Smooth muscle cell (in vitro differentiated cells): ENCODE measurements at regions not wholly inside any gene's neighbourhood (a gene's known extent, or its start where the extent isn't known, plus 50 kb on each side); places are given as distances from the start of the nearest gene placed in this dataset.

Experiments used
- DNase-seq: peaks from one replicate; lab custom pipeline; 2025; ENCODE audit not compliant: unreplicated experiment; lab: John Stamatoyannopoulos, UW
- H2AFZ ChIP-seq: fragments of 200-600 bp; sonication (generic); 2 replicates; pipeline ENCODE4 v1.6.0; 2016; ENCODE audit warnings: antibody characterized with exemption, low read depth, mild to moderate bottlenecking
- H3F3A ChIP-seq: fragments of 200-600 bp; sonication (generic); 2 replicates; pipeline ENCODE4 v1.6.0; 2017; ENCODE audit warnings: antibody characterized with exemption, low read depth
- H3K27ac ChIP-seq: fragments of 200-600 bp; sonication (generic); 2 replicates; pipeline ENCODE4 v1.5.1; 2016; ENCODE audit warnings: low read depth, mild to moderate bottlenecking
- H3K27me3 ChIP-seq: fragments of 200-600 bp; sonication (generic); 2 replicates; pipeline ENCODE4 v1.6.1; 2016; ENCODE audit warnings: low read depth, mild to moderate bottlenecking
- H3K36me3 ChIP-seq: fragments of 200-600 bp; sonication (generic); 2 replicates; pipeline ENCODE4 v1.5.1; 2016; ENCODE audit warnings: low read depth
- H3K4me1 ChIP-seq: fragments of 200-600 bp; sonication (generic); 2 replicates; pipeline ENCODE4 v1.5.1; 2016; ENCODE audit warnings: low read depth
- H3K4me2 ChIP-seq: fragments of 200-600 bp; sonication (generic); 2 replicates; pipeline ENCODE4 v1.6.0; 2016; ENCODE audit warnings: mild to moderate bottlenecking
- H3K4me3 ChIP-seq: fragments of 200-600 bp; sonication (generic); 2 replicates; pipeline ENCODE4 v1.5.1; 2016; ENCODE audit warnings: mild to moderate bottlenecking
- H3K79me2 ChIP-seq: fragments of 200-600 bp; sonication (generic); 2 replicates; pipeline ENCODE4 v1.6.0; 2016; ENCODE audit warnings: low read depth, mild to moderate bottlenecking
- H3K9ac ChIP-seq: fragments of 200-600 bp; sonication (generic); 2 replicates; pipeline ENCODE4 v1.6.0; 2016; ENCODE audit warnings: low read depth
- H3K9me3 ChIP-seq: fragments of 200-600 bp; sonication (generic); replicated peaks from 2 replicates; pipeline ENCODE4 v1.5.1; 2016; ENCODE audit warnings: low read depth
- H4K20me1 ChIP-seq: fragments of 200-600 bp; sonication (generic); 2 replicates; pipeline ENCODE4 v1.6.0; 2016; ENCODE audit warnings: low read depth
- CTCF ChIP-seq: fragments of 200-600 bp; sonication (generic); IDR thresholded peaks from 2 replicates; pipeline ENCODE4 v1.5.1; 2017; ENCODE audit warnings: borderline replicate concordance, mild to moderate bottlenecking, antibody characterized with exemption; ENCODE audit not compliant: insufficient read depth, poor library complexity, severe bottlenecking
- WGBS: methylation state at CpG from one replicate; pipeline ENCODE4 v1.1.7; 2016; ENCODE audit warnings: low lambda C conversion rate; 5-methylcytosine and 5-hydroxymethylcytosine counted together

- Histone ChIP-seq H3K27me3 (no peaks in the 10 kb centered on the region), H3K36me3 (no peaks in the 10 kb centered on the region), H3K4me3 (no peak overlapping the region), H3K4me2 (no peak overlapping the region), H3K79me2 (no peaks in the 10 kb centered on the region), H4K20me1 (no peaks in the 10 kb centered on the region), H3K27ac (no peak overlapping the region), H3K4me1 (peaks cover 12% of the 10 kb centered on the region), H3K9me3 (no peaks in the 10 kb centered on the region), H3F3A (no peaks in the 10 kb centered on the region), H2AFZ (no peak overlapping the region), H3K9ac (no peak overlapping the region)
- DNase-seq: no peak
- TF ChIP-seq CTCF: no peak
- 83% methylated on average over 4 of the region's 4 CpGs for WGBS
These were observed 60.7 kb upstream of the CDC42BPA start for GRCh38 chr1:227378871-227379554.

GRCh38 chr1:227378181-227378580 is 59.9 kb upstream of the CDC42BPA start:
- no peak for TF ChIP-seq CTCF
- WGBS: 85% methylated on average over 2 of the region's 2 CpGs
- no peak for DNase-seq

GRCh38 chr1:227374846-227375245 is 56.6 kb upstream of the CDC42BPA start:
- no peak overlapping the region for H3K9ac ChIP-seq
- H3K4me2 ChIP-seq: no peak overlapping the region
- H3F3A ChIP-seq: no peaks in the 10 kb centered on the region
- no peaks in the 10 kb centered on the region for H3K9me3 ChIP-seq
- no peak for DNase-seq
- H4K20me1 ChIP-seq: no peaks in the 10 kb centered on the region
- no peaks in the 10 kb centered on the region for H3K79me2 ChIP-seq
- H2AFZ ChIP-seq: no peak overlapping the region
- peaks cover 12% of the 10 kb centered on the region for H3K4me1 ChIP-seq
- no peak overlapping the region for H3K4me3 ChIP-seq
- H3K27me3 ChIP-seq: no peaks in the 10 kb centered on the region
- WGBS: 83% methylated on average over 1 of the region's 1 CpG
- no peak for TF ChIP-seq CTCF
- no peaks in the 10 kb centered on the region for H3K36me3 ChIP-seq
- no peak overlapping the region for H3K27ac ChIP-seq

More at GRCh38 chr1:227378181-227378580, 59.9 kb upstream of the CDC42BPA start:
- Histone ChIP-seq H3K36me3 (no peaks in the 10 kb centered on the region), H3K27me3 (no peaks in the 10 kb centered on the region), H3K4me3 (no peak overlapping the region), H3F3A (no peaks in the 10 kb centered on the region), H2AFZ (no peak overlapping the region), H3K27ac (no peak overlapping the region), H3K9me3 (no peaks in the 10 kb centered on the region), H4K20me1 (no peaks in the 10 kb centered on the region), H3K4me2 (no peak overlapping the region), H3K79me2 (no peaks in the 10 kb centered on the region), H3K4me1 (peaks cover 12% of the 10 kb centered on the region), H3K9ac (no peak overlapping the region)

- no peak for TF ChIP-seq CTCF
- Histone ChIP-seq H3K4me2 (no peak overlapping the region), H3K27ac (no peak overlapping the region), H3K79me2 (no peaks in the 10 kb centered on the region), H3K27me3 (no peaks in the 10 kb centered on the region), H4K20me1 (no peaks in the 10 kb centered on the region), H2AFZ (no peak overlapping the region), H3K9ac (no peak overlapping the region), H3K9me3 (no peaks in the 10 kb centered on the region), H3F3A (no peaks in the 10 kb centered on the region), H3K4me1 (peaks cover 4% of the 10 kb centered on the region), H3K36me3 (no peaks in the 10 kb centered on the region), H3K4me3 (no peak overlapping the region)
- DNase-seq: no peak
- WGBS: 89% methylated on average over 1 of the region's 1 CpG
These were observed 54.4 kb upstream of the CDC42BPA start for GRCh38 chr1:227372726-227373130.
